HG03064 (cell line): ENCODE measurements at regions not wholly inside any gene's neighbourhood (a gene's known extent, or its start where the extent isn't known, plus 50 kb on each side); places are given as distances from the start of the nearest gene placed in this dataset.
"Not testable (repeated sequence)": the region's sequence is repeated elsewhere in the genome, so short reads cannot be mapped to it uniquely, and the experiment has no call there.

Experiments used
- ATAC-seq: cut with Tn5 transposase; IDR thresholded peaks from one replicate; pipeline ENCODE4 v1.9.1; 2021; ENCODE audit warnings: low read depth; ENCODE audit not compliant: unreplicated experiment

- ATAC-seq, result no peak
Observed at GRCh38 chr12:90619943-90620342, 335.0 kb downstream of the CCER1 start.

DNA sequence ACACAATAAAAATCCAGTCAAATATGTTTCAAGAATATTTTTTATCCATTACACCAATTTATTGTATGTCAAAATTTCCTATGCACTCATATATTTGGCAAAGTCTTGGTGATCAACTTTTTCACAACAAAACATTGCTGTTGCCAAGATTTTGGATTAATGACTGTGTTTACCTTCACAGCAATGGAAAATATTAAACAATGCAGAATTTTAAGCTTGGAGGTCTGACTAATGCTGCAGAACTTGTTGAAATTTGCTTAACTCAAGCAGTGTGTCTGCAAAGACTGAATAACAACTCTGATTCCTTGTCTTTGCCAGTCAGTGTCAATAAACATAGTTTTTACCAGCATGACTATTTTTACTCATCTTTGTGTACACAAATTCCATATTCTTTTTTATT lies 336.4 kb downstream of the CCER1 start:
- no peak for ATAC-seq

- ATAC-seq, result no peak
Observed at GRCh38 chr12:90611891-90612290, 343.1 kb downstream of the CCER1 start.

- no peak for ATAC-seq
Observed at GRCh38 chr12:90611048-90611447, 343.9 kb downstream of the CCER1 start.

DNA sequence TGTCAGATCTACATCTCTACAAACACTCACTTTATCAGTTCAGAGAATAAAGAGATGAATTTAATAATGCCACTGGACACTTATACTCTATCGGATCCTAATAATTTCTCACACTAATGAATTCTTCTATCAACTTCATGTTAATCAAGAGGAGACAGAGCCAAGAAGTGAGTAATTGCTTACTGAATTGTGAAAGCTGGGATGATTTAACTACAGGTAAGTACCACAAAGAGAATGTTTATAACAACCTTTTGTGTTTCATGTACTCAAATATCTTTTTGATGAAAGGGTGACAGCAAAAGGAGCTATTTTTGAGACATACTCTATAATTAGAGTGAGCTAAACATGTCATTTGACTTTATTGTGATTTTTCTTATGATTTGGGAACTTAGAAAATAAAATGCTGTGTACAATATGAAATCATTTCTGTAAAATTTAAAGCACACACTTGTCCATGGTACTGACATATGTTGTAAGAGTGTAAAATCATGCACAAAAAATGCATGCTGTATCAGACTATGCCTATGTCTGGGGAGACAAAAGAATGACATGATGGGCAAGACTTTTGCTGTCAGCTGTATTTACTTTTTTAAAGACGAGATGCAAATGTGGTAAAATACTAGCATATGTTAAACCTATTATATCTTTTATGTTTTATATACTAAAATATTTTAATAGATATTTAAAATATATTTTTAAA lies 361.2 kb downstream of the CCER1 start:
- ATAC-seq, result no peak

DNA sequence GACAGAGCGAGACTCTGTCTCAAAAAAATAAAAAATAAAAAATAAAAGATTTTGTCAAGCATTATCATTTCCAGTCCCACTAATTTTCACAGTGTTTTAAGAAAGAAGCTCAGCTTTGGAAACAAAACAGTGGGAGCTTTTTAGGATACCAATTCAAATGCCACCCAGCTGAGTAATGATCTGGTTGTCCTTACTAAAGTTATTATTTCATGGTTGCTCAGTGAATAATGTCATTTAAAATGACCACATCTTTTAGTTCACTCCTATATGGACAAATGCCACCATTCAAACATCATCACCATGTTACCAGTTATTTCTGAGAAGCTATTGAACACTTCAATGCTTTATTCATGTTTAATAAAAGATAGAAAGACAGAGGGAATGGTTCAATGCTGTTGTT lies 365.0 kb downstream of the CCER1 start:
- no peak for ATAC-seq

DNA sequence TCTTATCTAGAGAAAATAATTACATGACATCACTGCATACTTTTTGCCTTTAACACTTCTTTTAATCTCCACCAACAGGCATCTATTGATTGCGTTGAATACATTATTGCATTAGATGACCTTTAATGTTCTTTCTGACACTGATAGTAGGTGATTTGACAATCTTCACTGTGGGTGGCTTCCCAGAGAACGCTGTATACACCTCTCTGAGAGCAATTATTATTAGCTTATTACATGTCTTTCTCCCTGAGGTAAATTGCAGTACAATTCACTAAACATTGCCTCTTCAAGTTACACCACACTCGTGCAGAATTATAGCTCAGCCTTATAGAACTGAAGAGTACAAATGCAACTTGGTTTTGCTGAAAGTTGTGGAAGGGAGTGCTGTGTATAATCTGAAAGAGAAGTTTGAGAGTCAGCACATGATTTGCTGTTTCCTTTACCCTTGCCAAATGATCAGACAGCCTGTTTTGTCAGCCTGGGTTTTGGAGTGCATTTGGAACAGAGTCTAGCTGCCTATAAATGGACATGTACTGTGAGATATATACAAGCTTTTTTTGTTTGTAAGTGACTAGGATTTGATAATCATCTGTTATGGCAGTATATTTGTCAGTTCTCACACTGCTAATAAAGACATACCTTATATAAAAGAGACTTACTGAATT lies 369.2 kb downstream of the CCER1 start:
- no peak for ATAC-seq

- no peak for ATAC-seq
Observed at GRCh38 chr12:90576707-90577106, 378.3 kb downstream of the CCER1 start.

DNA sequence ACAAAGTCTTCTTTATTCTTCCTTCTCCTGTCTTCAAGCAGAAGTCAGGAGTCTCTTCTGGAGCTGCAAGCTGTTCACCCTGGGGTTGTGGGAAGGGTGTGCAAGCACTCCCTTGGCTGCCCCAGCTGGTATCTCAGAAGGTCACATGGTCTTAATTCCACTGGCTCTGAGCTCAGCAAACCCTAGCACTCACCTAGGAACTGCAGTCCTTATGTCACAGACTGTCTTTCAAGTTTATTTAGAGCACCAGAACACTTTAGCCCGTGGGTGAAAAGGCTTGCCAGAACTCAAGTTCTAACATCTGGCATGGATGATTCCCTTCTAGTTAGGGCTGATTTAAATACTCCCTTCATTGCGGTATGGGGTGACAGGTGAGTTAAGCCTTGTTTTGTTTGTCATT lies 379.0 kb downstream of the CCER1 start:
- no peak for ATAC-seq

GRCh38 chr12:90574676-90575075 lies 380.3 kb downstream of the CCER1 start:
- no peak for ATAC-seq

GRCh38 chr12:90572778-90573177 lies 382.2 kb downstream of the CCER1 start:
- ATAC-seq, result no peak

DNA sequence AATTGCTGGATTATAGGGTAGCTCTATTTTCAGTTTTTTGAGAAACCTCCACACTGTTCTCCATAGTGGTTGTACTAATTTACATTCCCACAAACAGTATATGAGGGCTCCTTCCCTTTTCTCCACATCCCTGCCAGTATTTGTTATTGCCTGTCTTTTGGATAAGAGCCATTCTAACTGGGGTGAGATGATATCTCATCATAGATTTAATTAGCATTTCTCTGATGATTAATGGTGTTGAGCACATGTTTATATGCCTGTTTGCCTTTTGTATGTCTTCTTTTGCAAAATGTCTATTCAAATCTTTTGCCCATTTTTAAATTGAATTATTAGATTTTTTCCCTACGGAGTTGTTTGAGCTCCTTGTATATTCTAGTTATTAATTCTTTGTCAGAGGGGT lies 385.3 kb downstream of the CCER1 start:
- no peak for ATAC-seq

GRCh38 chr12:90562671-90563070 lies 392.3 kb downstream of the CCER1 start:
- ATAC-seq, result no peak

DNA sequence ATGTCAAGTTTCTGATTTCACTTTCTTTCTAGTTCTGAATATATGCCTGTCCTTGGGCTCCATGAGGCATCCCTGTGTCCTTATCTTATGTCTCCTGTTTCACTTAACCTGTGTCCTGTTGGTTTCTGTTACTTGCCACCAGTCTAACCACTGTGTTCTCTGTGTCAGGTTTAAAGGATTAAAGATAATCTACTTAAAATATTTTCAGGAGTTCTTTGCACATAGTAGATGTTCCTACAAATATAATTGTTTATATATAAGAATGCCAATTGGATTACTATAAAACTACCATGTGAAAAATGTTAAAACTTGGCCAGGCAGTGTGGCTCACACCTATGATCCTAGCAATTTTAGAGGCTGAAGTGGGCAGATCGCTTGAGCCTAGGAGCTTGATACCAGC lies 406.4 kb downstream of the CCER1 start:
- ATAC-seq, result no peak

- no peak for ATAC-seq
Observed at GRCh38 chr12:90546511-90546910, 408.5 kb downstream of the CCER1 start.

GRCh38 chr12:90543841-90544240 lies 411.1 kb downstream of the CCER1 start:
- ATAC-seq, result no peak

DNA sequence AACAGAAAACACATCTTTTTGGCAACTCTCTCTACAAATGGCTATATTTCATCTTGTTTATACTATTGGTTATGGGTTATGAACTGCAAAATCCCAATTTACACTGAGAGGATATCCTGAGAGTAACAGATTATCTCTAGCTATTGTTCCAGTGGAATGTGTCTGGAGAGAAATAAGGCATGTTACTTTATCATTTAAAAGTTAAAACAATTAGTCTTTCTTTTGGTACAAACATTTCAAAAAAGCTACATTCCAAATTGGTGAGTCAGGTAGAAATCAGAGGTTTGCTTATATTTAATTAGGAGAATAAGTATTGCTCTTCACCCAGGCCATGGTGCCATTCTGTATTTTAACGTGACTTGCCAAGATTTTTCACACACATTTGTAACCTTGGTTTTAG lies 411.6 kb downstream of the CCER1 start:
- ATAC-seq, result no peak

DNA sequence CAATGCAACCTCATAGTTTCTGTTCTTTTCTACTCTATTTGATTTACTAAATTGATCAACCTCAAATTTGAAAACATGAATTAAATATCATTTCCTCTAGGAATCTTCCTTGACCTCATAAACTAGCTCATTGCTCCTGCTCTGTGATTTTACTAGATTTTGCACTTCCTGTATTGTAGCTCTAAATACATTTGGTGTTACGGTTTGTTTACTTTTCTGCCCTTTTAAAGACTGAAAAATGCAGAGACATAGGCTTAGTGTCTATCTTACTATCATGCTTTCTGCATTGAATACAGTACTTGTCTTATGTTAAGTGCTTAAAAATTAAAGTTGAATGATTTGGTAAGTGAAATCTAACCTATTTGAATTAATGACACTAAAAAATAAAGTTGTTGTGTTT lies 412.1 kb downstream of the CCER1 start:
- ATAC-seq, result not testable (repeated sequence)

- not testable (repeated sequence) for ATAC-seq
Observed at GRCh38 chr12:90533828-90534227, 421.1 kb downstream of the CCER1 start.

GRCh38 chr12:90520002-90520734 lies 434.8 kb downstream of the CCER1 start:
- ATAC-seq, result no peak

DNA sequence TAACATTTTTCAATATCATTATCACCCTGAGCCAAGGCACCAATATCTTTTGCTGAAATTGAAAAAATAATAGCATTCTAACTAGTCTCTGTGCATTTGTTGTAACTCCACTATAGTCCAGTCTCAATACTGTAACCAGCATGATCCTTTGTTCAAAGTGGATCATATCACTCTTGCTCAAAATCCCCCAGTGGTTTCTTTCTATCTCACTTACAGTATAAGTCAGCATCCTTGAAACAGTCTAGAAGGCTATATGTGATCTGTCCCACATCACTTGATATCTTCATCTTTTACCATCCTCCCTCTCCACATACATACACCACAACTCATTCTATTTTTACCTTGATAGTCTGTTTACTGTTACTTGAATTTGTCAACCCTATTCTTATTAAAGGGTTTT lies 435.7 kb downstream of the CCER1 start:
- no peak for ATAC-seq
